HG03469 (cell line): ENCODE measurements at regions not wholly inside any gene's neighbourhood (a gene's known extent, or its start where the extent isn't known, plus 50 kb on each side); places are given as distances from the start of the nearest gene placed in this dataset.
"Not testable (repeated sequence)": the region's sequence is repeated elsewhere in the genome, so short reads cannot be mapped to it uniquely, and the experiment has no call there.

Source experiments
- ATAC-seq: cut with Tn5 transposase; IDR thresholded peaks from one replicate; pipeline ENCODE4 v1.9.1; 2021; ENCODE audit warnings: mild to moderate bottlenecking, moderate library complexity, moderate number of reproducible peaks; ENCODE audit not compliant: unreplicated experiment

GRCh38 chr4:122973465-122973864, 51.1 kb upstream of the NUDT6 start:
- ATAC-seq = no peak

- ATAC-seq = no peak
Observed at GRCh38 chr4:122976111-122976510, 53.7 kb upstream of the NUDT6 start.

GRCh38 chr4:122977103-122977502, 54.7 kb upstream of the NUDT6 start:
- no peak for ATAC-seq

DNA sequence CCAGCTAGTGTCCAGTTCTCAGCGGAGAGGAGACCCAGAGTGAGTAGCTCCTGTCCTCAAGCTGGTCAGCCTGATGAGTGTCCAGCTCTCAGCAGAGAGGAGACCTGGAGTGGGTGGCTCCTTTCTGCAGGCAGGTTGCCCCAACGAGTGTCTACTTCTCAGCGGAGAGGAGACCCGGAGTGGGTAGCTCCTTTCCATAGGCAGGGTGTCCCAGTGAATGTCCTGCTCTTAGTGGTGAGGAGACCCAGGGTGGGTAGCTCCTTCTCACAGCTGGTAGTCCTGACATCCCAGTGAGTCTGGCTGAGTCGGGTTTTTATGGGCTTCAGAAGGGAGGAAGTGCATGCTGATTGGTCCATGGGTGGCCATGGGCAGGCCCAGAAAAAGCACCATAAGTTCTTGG, 55.7 kb upstream of the NUDT6 start:
- no peak for ATAC-seq

DNA sequence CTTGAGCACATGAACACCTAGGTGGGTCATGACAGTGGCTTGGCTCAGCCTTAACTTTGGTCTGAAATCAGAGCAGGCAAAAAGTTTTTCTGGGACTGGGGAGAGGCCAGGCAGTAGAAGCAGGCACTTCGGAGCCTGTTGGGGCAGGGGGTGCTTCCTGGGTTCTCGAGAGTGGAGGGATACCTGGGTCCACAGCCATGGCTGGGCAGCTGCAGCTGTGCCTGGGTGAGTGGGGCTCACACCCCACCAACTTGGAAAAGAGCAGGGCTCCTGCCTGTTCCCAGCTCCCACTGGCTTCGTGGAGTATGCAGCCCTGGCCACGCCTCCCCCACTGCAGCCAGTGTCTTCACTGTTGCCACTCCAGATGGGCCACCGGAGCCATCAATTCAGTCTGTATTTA, 56.4 kb upstream of the NUDT6 start:
- ATAC-seq = no peak

DNA sequence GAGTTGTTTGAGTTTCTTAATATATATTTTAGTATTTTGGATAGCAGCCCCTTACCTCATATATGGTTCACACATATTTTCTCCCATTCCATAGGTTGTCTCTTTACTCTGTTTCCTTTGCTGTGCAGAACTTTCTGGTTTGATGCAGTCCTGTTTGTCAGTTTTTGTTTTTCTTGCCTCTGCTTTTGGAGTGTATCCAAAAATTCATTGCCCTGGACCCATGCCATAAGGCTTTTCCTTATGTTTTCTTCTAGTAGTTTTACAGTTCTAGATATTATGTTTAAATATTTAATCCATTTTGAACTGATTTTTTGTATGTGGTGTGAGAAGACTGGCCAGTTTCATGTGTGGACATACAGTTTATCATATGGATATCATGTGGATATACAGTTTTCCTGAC, 58.5 kb upstream of the NUDT6 start:
- no peak for ATAC-seq

GRCh38 chr4:122988696-122989095, 66.3 kb upstream of the NUDT6 start:
- no peak for ATAC-seq

DNA sequence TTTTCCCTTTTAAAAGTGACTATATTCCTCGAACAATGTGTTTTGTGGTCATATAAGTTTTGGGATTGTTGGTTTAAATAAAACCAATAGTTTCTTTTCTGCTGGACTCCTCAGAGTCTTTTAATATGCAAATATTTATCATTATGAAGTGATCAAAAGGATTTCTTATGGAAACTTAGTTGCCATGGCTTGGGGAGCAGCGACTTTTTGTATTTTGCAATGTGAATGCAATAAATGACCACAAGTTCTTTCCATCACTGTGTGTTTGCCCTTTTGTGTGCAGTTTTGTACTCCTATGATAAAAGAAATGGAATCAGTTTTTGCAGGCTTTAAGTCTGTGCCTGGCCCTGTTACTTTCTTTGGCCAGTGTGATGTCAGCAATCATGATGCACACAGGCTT, 68.5 kb upstream of the NUDT6 start:
- no peak for ATAC-seq

GRCh38 chr4:122992057-122992456, 69.7 kb upstream of the NUDT6 start:
- ATAC-seq = no peak

DNA sequence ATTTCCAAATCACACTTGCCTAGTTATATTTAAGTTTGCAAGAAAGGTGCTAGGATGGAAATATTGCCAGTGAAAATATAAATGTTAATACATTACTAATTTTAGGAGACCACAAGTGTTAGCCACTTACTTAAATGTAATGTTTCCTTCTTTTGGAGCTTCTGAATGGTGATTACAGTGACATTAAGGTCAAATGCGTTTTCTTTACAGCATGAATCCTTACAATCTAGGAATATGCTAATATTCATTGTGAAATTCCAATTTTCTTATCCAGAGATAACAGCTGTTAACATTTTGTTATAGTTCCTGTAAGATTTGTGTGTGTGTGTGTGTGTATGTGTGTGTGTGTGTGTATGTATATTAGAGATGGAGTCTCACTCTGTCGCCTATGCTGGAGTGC, 70.2 kb upstream of the NUDT6 start:
- no peak for ATAC-seq

DNA sequence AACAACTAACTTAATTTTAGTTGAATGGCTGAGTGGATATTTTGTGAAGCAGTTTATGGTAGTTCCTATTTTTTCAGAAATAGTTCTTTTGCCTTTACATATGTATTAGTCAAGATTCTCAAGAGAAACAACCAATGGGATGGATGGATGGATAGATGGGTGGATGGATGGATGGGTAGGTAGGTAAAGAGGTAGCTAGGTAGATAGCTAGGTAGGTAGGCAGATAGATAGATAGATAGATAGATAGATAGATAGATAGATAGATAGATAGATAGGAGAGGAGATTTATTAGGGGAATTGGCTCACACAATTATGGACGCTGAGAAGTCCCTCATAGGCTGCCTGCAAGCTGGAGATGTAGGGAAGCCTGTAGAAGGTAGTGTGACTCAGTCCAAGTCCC, 74.0 kb upstream of the NUDT6 start:
- ATAC-seq = no peak

GRCh38 chr4:122997463-122998101, 75.2 kb upstream of the NUDT6 start:
- peak; percentile 89 for ATAC-seq

- not testable (repeated sequence) for ATAC-seq
Observed at GRCh38 chr4:123004079-123004478, 81.7 kb upstream of the NUDT6 start.

DNA sequence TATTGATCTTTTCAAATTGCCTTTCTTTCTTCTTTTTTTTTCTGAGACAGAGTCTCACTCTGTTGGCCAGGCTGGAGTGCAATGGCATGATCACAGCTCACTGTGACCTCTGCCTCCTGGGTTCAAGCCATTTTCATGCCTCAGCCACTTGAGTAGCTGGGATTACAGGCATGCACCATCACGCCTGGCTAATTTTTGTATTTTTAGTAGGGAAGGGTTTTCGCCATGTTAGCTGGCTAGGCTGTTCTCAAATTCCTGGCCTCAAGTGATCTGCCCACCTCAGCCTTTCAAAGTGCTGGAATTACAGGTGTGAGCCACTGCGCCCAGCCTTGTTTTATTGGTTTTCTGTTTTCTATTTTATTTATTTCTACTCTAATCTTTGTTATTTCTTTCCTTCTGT, 82.7 kb upstream of the NUDT6 start:
- ATAC-seq = not testable (repeated sequence)

- no peak for ATAC-seq
Observed at GRCh38 chr4:123007679-123008078, 85.3 kb upstream of the NUDT6 start.

GRCh38 chr4:123012416-123012815, 90.0 kb upstream of the NUDT6 start:
- ATAC-seq = not testable (repeated sequence)

DNA sequence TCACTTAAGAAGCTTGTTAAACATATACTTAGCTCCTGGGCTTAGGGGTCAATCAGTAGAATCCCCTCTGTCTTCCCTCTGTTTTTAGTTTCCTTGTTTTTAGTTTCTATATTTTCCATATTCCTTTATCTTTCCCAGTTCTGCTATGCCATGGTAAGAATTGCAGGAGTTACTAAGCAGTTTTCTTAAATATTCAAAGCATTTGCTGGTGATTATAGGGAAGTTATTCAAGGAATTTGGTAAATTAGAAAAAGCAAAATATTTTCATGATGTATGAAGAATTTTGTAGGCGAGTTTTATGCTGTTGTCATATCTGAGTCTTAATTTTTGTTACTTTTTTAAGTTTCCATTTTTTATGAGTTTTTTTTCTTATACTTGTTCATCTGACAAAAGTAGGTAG, 91.6 kb upstream of the NUDT6 start:
- no peak for ATAC-seq

GRCh38 chr4:123017078-123017477, 94.7 kb upstream of the NUDT6 start:
- no peak for ATAC-seq

- no peak for ATAC-seq
Observed at GRCh38 chr4:123017636-123018395, 95.4 kb upstream of the NUDT6 start.

DNA sequence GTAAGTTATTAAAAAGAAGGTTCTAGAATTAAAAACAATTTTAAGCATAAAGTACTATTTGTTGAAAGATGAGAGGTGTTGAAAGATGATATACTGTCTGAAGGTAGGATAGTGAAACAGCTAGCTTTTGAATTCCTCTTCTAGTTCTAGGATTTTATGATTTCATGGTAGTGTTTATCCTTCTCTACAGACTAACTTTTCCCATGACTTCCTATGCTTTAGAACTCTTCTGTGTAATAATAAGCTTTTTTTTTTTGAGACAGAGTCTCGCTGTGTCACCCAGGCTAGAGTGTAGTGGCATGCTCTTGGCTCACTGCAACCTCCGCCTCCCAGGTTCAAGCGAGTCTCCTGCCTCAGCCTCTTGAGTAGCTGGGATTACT, 96.0 kb upstream of the NUDT6 start:
- no peak for ATAC-seq

DNA sequence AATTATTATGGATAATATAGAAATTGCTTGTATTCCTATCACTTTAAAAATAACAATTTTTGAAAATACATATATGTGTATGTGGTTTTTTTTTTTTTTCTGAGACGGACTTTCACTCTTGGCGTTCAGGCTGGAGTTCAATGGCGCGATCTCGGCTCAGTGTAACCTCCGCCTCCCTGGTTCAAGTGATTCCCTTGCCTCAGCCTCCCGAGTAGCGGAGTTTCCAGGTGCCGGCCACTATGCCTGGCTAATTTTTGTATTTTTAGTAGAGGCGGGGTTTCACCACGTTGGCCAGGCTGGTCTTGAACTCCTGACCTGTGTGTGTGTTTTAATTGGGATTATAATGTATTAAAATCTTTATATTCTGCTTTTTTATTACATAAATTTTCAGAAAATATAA, 97.9 kb upstream of the NUDT6 start:
- no peak for ATAC-seq

DNA sequence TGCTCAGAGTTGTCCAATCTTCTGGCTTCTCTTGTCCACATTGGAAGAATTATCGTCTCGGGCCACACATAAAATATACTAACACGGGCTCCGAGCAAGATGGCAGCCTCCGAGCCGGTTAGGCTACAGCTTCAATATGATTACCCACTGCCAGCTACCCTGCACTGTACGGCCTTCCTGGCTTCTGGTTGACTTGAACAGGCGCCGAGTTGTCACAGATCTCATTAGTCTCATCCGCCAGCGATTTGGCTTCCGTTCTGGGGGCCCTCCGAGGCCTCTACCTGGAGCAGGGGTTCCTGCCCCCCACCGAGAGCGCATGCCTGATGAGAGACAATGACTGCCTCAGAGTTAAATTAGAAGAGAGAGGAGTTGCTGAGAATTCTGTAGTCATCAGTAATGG, 101.2 kb upstream of the NUDT6 start:
- ATAC-seq = no peak

- no peak for ATAC-seq
Observed at GRCh38 chr4:123024710-123025109, 102.3 kb upstream of the NUDT6 start.
